ENCODE measurements at regions not wholly inside any gene's neighbourhood (a gene's known extent, or its start where the extent isn't known, plus 50 kb on each side); places are given as distances from the start of the nearest gene placed in this dataset.

DNA sequence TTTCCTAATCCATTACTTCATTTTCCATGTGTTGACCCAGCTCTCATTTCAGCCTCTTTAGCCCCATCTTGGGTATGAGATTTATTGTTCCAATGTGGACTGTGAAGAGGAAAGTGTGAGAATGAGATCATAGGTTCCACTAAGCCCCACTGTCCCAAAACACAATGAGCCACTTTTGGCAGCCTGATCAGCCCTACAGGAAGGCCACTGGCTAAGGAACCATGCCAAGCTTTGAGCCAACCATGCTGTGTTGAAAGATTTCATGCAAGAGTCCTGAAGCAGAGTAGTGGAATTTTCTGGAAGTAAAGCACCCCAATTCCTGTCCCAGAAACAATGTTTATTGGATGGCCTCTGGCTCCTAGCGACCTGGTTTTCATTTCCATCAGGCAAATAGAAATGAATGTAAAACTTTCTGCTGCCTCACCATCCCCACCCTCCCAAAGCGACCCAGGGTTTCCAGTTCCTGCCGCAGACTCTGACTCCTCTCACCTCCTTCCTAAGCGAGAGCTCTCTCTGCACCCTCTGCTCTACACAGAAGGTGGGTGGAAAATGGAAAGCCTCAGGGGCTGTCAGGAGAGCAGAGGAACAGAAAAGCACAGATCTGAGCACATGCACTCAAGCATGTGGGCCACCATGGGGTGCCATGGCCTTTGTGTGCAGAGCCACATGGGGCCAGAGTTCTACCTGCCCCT lies 73.1 kb downstream of the KCTD12 start:
- DNase-seq (ENCODE audit: extremely low read depth, insufficient read length) = no peak

DNA sequence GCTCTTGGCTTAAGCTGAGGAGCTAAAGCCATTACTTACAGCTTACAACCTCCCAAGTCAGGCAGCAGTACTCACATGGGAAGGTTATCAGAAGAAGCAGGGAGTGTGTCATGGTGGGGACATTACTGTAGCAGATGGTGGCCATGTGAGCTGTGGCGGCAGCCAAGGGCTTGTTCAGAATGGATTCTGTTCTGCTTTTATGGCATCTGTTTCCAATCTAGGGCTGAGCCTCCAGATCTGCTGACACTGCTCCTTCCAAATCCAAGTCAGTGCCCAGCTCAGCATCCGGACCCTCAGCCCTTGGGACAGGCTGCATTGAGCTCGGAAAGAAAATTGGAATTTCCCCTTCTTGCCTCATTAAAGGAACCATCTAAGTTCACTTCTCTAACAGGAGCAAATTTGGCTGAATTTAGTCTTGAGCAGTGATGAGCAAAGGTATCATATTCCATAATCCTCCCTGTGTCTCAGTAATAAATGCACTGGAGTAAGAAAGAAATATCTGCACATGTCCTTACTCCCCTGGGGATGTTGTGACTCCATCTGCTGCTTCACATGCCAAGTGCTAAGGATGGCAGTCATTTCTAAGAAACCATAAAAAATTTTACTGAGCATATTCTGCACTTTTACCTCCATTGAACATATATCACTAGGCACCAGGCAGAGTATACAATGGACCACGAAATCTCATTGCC lies 73.9 kb downstream of the KCTD12 start:
- Histone ChIP-seq H3K27me3 (replicated peaks; ENCODE audit: control insufficient read depth, insufficient read depth, low read length) (no peaks in the 10 kb centered on the region; the same call in 1 of the 2 replicates), H3K36me3 (ENCODE audit: control insufficient read depth, insufficient read depth, low read length) (no peaks in the 10 kb centered on the region), H3K4me3 (replicated peaks; ENCODE audit: low read depth, low read length) (no peak overlapping the region)
- DNase-seq (ENCODE audit: extremely low read depth, insufficient read length) = no peak
- TF ChIP-seq, protein P1, sequence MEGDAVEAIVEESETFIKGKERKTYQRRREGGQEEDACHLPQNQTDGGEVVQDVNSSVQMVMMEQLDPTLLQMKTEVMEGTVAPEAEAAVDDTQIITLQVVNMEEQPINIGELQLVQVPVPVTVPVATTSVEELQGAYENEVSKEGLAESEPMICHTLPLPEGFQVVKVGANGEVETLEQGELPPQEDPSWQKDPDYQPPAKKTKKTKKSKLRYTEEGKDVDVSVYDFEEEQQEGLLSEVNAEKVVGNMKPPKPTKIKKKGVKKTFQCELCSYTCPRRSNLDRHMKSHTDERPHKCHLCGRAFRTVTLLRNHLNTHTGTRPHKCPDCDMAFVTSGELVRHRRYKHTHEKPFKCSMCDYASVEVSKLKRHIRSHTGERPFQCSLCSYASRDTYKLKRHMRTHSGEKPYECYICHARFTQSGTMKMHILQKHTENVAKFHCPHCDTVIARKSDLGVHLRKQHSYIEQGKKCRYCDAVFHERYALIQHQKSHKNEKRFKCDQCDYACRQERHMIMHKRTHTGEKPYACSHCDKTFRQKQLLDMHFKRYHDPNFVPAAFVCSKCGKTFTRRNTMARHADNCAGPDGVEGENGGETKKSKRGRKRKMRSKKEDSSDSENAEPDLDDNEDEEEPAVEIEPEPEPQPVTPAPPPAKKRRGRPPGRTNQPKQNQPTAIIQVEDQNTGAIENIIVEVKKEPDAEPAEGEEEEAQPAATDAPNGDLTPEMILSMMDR (IDR thresholded peaks at IDR 0.05; ENCODE audit: insufficient read depth, low read length, poor library complexity, severe bottlenecking) = no peak

More for the DNA sequence above, 73.1 kb downstream of the KCTD12 start:
- TF ChIP-seq, protein P1 (IDR thresholded peaks at IDR 0.05; ENCODE audit: insufficient read depth, low read length, poor library complexity, severe bottlenecking) = no peak
- H3K27me3 ChIP-seq (replicated peaks; ENCODE audit: control insufficient read depth, insufficient read depth, low read length) = no peaks in the 10 kb centered on the region; the same call in 1 of the 2 replicates
- H3K4me3 ChIP-seq (replicated peaks; ENCODE audit: low read depth, low read length) = no peak overlapping the region
- H3K36me3 ChIP-seq (ENCODE audit: control insufficient read depth, insufficient read depth, low read length) = no peaks in the 10 kb centered on the region

DNA sequence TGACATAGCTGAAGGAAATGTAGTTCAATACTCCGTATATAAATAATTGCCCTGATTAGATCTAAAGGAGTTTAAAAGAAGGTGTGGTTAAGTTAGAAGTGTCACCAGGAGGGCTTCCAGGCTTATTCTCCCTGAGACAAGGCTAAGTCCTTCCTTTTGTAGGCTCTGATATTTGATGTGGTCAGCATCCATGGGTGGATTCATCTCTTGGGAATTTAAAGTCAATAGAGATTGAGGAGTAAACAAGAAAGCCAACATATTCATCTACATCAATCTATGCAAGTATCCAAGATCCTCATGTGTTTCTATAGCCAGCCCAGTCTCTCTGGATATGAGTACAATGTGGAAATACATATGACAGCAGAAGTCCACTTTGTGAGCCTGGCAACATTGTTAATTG lies 76.8 kb downstream of the KCTD12 start:
- TF ChIP-seq, protein P1 (IDR thresholded peaks at IDR 0.05; ENCODE audit: insufficient read depth, low read length, poor library complexity, severe bottlenecking) = no peak

DNA sequence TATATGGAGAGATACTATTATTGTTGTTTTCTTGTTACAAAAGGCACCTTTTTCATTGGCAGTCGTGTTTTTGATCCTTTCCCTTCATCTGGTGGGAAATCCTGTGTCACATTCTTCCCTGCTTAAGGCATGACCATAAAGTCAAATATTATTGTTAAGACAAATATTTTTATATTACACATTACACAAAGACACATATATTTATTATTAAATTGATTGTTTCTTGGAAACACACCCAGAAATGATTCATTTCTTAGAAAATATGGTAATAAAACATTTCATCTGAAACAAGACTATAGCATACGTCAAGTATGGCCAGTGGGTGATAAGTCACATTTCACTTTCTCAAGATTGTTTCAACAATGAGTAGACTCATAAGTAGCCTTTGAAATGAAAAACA lies 77.3 kb downstream of the KCTD12 start:
- Histone ChIP-seq H3K4me3 (replicated peaks; ENCODE audit: low read depth, low read length) (no peak overlapping the region), H3K36me3 (ENCODE audit: control insufficient read depth, insufficient read depth, low read length) (no peaks in the 10 kb centered on the region), H3K27me3 (replicated peaks; ENCODE audit: control insufficient read depth, insufficient read depth, low read length) (no peaks in the 10 kb centered on the region)
- TF ChIP-seq, protein P1 (IDR thresholded peaks at IDR 0.05; ENCODE audit: insufficient read depth, low read length, poor library complexity, severe bottlenecking) = no peak
- DNase-seq (ENCODE audit: extremely low read depth, insufficient read length) = no peak

More for the DNA sequence above, 76.8 kb downstream of the KCTD12 start:
- H3K27me3 ChIP-seq (replicated peaks; ENCODE audit: control insufficient read depth, insufficient read depth, low read length) = no peaks in the 10 kb centered on the region
- DNase-seq (ENCODE audit: extremely low read depth, insufficient read length) = no peak
- H3K4me3 ChIP-seq (replicated peaks; ENCODE audit: low read depth, low read length) = no peak overlapping the region
- no peaks in the 10 kb centered on the region for H3K36me3 ChIP-seq (ENCODE audit: control insufficient read depth, insufficient read depth, low read length)

DNA sequence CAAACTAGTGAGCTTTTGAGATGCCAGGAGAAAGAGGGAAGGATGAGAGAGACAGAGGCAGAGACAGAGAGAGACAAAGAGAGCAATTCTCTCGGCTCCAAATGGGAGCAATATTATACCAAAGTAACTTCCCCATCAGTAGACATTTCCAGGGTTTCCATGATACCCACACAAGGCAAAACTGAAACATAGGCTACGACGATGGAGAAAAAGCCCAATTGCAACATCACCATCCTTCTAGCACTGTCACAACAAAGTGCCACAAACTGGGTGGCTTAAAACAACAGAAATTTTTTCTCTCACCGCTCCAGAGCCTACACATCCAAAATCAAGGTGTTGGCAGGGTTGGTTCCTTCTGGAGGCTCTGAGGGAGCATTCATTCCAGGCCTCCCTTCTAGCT lies 81.4 kb downstream of the KCTD12 start:
- no peak for DNase-seq (ENCODE audit: extremely low read depth, insufficient read length)
- Histone ChIP-seq H3K36me3 (ENCODE audit: control insufficient read depth, insufficient read depth, low read length) (no peaks in the 10 kb centered on the region), H3K27me3 (replicated peaks; ENCODE audit: control insufficient read depth, insufficient read depth, low read length) (no peaks in the 10 kb centered on the region), H3K4me3 (replicated peaks; ENCODE audit: low read depth, low read length) (no peak overlapping the region)
- TF ChIP-seq, protein P1 (IDR thresholded peaks at IDR 0.05; ENCODE audit: insufficient read depth, low read length, poor library complexity, severe bottlenecking) = no peak

Measured in GM06990 (cell line).